HG02943 (cell line): ENCODE measurements at regions not wholly inside any gene's neighbourhood (a gene's known extent, or its start where the extent isn't known, plus 50 kb on each side); places are given as distances from the start of the nearest gene placed in this dataset.
"Not testable (repeated sequence)": the region's sequence is repeated elsewhere in the genome, so short reads cannot be mapped to it uniquely, and the experiment has no call there.

Source experiments
- ATAC-seq: cut with Tn5 transposase; IDR thresholded peaks from one replicate; pipeline ENCODE4 v1.9.1; 2021; ENCODE audit warnings: mild to moderate bottlenecking, low read depth, moderate library complexity; ENCODE audit not compliant: unreplicated experiment

DNA sequence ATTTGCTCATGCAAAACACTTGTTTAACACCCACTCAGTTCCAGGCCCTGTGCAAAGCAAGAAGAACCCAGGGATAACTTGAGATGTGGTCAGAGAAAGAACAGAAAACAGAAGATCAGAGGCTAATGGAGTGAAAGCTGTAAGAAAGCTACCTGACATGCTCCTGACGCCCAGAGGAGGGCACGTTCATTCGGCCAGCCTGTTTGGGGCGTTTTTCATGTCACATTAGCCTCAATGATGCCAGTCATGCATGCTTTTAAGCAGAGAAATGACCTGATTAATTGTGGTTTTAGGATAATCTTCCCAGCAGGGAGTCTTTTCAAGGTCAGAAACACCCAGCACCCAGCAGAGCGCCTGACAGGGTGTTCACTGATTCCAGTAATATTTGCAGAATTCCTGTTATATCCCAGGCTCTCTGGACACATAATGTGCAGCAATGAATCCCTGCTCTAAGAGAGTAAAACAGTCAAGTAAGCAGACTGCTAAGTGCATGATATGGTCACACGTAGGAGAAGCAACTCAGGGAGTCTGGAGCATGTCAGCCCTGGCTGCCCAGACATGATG, 320.0 kb downstream of the LRATD1 start:
- ATAC-seq = no peak

- no peak for ATAC-seq
Measured at GRCh38 chr2:14960686-14961324, 328.3 kb downstream of the LRATD1 start.

DNA sequence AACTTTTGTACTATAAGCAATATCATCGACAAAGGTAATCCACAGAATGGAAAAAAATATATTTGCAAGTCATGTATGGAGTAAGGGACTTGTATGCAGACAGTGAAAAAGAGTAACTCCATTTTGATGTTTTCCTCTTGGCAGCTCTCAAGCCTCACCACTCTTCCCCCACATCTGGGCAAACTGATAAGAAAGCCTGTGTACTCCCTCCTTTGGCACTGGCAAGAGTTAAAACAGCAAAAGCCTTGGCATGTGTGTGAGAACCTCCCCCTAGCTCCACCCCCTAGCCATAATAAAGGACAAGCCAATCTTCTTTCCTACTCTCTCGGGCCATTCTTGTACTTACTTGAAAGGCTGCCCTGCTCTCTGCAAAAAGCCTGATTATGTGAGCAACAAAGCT, 335.2 kb downstream of the LRATD1 start:
- ATAC-seq = no peak

DNA sequence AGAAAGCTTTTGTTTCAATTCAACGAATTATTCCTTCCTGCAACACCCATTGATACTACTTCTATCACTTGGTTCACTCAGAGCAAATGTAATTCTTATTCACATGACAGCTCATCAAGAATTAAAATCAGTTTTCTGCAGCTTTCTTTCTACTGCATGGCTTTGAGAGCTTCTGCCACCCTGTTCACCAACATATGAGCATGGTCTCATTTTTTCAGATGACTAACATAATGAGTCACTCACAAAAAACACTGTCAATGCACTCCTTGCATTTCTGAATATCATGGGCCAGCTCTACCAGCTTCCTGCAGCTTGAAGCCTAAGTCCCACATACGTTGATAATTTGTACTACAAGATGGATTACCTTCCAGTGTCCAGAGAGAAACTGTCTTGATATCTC, 342.9 kb downstream of the LRATD1 start:
- ATAC-seq = no peak

- ATAC-seq = no peak
Measured at GRCh38 chr2:14977021-14977420, 344.5 kb downstream of the LRATD1 start.

GRCh38 chr2:14978845-14979244, 346.3 kb downstream of the LRATD1 start:
- ATAC-seq = no peak

DNA sequence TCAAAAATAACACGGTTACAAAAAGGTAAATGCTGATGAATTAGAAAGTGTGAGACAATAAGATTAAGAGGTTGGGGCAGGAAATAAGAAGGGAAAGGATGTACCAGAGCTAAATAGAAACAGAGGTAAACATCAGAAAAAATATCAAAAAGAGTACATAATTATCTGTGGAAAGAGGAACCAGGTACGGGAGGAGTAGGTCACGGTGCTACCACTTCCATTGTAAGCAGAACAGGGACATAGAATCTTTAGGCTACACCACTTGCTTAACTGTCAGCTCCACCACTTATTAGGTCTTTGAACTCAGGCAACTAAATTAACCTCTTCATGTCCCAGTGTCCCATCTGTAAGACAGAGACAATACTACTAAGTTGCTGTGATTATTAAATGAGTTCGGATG, 350.3 kb downstream of the LRATD1 start:
- ATAC-seq = no peak

GRCh38 chr2:14988600-14988999, 356.1 kb downstream of the LRATD1 start:
- ATAC-seq = no peak

DNA sequence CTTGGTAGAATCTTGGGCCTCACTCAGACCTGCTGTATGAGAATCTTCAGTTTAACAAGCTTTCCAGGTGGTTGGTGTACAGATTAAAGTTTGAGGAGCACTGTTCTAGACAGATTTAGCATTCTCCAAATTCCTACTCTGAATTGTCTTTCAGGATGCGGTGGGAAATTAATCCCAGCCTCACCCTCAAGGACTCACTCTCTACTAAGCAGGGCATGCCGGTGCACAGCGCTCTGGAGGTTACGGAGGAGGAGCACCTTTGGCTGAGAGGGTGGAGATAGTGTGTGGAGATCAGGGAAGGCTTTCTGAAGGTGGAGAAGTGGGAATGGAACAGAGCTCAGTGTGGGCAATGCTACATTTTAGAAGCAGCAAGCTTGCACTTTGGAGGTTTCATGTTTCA, 359.2 kb downstream of the LRATD1 start:
- no peak for ATAC-seq

DNA sequence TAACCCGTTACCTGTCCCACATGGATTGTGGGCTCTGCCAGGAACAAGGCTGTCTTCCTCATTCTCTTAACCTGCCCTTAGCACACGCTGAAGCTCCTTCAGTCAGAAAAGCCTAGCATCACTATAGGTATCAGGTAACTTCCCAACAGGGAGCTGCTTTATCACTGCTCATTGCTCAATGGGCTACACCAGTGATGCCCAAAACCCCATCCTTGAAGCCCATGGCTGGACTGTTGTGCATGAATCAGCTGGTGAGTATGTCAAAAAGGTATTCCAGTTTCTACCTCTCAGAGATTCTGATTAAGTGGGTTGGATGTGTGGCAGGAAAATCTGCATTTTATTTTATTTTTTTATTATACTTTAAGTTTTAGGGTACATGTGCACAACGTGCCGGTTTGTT, 362.2 kb downstream of the LRATD1 start:
- ATAC-seq = no peak

GRCh38 chr2:14996351-14997014, 364.0 kb downstream of the LRATD1 start:
- ATAC-seq = no peak

DNA sequence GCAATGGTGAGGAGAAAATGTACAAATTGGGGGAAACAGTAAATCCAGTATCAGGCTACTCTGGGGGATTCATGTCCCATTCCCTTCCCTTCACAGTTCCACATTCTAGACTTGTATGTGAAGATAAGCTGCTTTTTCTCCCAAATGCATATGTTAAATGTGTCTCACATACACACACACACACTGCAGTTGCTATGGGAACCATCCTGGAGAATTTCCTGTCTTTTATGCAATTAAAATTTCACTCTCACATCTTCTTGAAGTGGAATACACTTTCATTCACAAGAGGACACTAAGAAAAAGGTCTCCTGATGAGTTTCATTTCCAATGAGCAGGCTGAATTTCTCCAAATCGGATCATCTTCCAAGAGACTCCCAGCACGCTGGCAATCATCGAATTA, 366.0 kb downstream of the LRATD1 start:
- no peak for ATAC-seq

DNA sequence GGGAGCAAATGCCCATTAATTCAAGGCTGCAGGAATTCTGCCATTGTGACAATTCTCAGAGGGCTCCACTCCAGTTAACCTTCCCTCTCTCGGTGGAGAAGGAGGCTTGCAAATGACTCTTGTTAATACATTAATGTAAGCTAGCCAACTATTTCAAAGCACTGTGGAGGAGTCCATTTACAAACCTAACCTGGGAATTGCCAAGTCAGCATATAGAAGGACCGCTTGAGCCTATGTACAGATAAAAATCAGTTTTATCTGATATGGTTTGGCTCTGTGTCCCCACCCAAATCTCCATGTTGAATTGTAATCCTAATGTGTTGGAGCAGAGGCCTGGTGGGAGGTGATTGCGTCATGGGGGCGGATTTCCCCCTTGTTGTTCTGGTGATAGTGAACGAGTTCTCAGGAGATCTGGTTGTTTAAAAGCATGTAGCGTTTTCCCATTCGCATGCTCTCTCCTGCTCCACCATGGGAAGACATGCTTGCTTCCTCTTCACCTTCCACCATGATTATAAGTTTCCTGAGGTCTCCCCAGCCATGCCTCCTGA, 366.7 kb downstream of the LRATD1 start:
- no peak for ATAC-seq

DNA sequence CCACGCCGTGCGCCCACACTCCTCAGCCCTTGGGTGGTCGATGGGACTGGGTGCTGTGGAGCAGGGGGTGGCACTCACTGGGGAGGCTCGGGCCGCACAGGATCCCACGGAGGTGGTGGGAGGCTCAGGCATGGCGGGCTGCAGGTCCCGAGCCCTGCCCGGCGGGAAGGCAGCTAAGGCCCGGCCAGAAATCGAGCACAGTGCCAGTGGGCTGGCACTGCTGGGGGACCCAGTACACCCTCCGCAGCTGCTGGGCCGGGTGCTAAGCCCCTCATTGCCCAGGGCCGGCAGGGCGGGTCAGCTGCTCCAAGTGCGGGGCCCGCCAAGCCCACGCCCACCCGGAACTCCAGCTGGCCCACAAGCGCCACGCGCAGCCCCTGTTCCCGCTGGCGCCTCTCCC, 370.0 kb downstream of the LRATD1 start:
- ATAC-seq = not testable (repeated sequence)

DNA sequence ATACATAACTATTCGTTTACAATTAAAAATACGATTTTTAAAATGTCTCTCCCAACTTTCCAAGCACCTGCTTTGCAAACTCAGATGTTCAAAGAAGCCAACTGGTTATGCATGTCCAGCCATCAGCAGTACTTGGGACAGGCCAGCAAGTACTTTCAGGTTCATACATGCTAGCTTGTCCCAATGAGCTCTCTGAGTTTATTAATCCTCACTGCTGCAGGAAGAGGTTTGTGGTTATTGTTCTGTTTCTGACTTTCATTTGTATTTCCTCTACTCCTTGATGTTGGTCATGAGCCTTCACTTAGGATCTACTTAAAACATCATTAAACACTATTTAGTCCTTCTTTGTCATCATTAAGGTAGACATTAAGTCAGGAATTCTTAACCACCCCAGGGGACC, 374.1 kb downstream of the LRATD1 start:
- ATAC-seq = no peak

- no peak for ATAC-seq
Measured at GRCh38 chr2:15009681-15010080, 377.2 kb downstream of the LRATD1 start.

DNA sequence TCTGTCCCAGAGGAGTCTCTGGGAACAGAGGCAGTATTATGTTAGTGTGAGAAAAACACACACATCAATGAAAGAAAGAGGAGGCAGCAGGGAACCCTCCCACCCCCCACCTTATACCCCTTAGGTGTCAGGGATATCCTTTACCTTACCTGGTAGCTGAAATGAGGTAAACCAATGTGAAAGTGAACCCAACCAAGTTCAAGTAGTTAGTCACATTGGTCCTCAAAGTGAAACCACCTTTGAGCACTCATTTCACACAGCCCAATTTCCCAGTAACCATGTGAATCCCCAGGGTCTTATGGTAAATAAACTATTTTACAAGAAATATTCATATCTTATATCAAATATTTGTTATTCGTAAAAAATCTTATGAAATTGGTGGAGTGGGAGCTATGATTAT, 377.8 kb downstream of the LRATD1 start:
- no peak for ATAC-seq

- no peak for ATAC-seq
Measured at GRCh38 chr2:15018814-15019213, 386.3 kb downstream of the LRATD1 start.

GRCh38 chr2:15023221-15023620, 390.7 kb downstream of the LRATD1 start:
- no peak for ATAC-seq

- ATAC-seq = no peak
Measured at GRCh38 chr2:15028406-15028805, 395.9 kb downstream of the LRATD1 start.

GRCh38 chr2:15031745-15032240, 399.3 kb downstream of the LRATD1 start:
- ATAC-seq = no peak

- ATAC-seq = no peak
Measured at GRCh38 chr2:15034246-15034645, 401.7 kb downstream of the LRATD1 start.
